Kidney tubule cell (primary cell): ENCODE measurements at regions not wholly inside any gene's neighbourhood (a gene's known extent, or its start where the extent isn't known, plus 50 kb on each side); places are given as distances from the start of the nearest gene placed in this dataset.

Source experiments
- DNase-seq: peaks from one replicate; pipeline ENCODE4 v3.0.0-alpha.2; 2018; ENCODE audit warnings: low spot score

GRCh38 chr6:54717849-54718455 lies 128.6 kb upstream of the FAM83B start:
- DNase-seq = peak; percentile 73

DNA sequence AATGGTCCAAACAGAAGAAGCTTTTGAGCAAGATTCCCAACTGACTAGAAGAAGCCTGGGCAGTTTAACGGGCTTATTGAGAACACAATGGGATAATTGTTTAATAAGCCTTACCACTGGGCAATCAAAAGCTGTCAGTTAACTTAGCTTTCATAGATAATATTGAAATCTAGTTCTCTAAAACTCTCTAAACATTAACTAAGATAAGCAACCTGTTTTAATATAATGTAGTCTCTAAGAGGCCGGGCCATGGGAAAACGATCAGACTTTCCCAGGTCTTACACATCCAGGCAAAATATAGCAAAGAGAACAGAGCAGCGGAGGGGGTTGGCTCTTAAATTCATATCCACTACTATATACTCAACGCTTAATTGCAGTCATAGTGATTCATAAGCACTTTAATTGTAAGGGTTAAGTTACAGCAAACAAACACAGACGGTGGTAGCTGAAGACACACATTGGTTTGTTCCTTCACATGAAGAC lies 128.0 kb upstream of the FAM83B start:
- DNase-seq = no peak

- no peak for DNase-seq
Measured at GRCh38 chr6:54719131-54719530, 127.4 kb upstream of the FAM83B start.

GRCh38 chr6:54719633-54720032 lies 126.9 kb upstream of the FAM83B start:
- no peak for DNase-seq

- DNase-seq = peak; percentile 24
Measured at GRCh38 chr6:54722328-54722727, 124.2 kb upstream of the FAM83B start.

DNA sequence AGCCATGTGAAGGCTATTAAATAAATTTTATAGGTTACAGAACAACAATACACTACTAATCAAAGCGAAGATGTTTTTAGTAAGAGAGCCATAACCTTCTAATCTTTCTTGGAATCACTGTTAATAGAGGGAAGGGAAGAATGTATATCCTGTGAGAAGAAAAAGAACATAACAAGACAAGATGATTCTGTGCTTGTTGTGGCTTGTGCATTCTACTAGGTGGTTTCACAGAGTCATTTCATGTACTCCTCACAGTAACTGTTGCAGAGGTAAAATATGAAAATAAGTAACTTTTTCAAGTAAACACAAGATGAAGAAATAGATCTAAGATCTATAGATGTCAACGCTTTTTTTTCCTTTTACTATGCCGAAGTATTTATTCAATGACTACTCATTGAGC lies 116.9 kb upstream of the FAM83B start:
- no peak for DNase-seq

DNA sequence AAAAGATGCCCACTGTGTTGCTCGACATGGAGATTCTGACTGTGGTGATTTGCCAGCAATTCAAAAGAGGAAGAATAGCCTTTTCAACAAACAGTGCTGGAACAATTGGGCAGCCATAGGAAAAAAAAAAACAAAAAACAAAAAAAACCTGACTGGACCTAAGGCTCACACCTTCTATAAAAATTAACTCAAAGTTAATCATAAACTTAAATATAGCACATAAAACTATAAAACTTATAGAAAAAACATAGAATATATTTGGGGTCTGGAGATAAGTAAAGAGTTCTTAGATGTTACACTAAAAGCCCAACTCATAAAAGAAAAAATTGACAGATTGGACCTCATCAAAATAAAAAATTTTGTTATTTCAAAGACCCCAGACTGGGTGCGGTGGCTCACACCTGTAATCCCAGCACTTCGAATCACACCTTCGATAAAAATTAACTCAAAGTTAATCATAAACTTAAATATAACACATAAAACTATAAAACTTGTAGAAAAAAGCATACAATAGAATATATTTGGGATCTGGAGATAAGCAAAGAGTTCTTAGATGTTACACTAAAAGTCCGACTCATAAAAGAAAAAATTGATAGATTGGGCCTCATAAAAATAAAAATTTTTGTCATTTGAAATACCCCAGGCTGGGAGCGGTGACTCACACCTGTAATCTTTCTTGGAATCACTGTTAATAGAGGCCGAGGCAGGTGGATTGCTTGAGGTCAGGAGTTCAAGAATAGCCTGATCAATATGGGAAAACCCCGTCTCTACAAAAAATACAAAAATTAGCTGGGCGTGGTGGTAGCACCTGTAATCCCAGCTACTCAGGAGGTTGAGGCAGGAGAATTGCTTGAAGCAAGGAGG lies 115.6 kb upstream of the FAM83B start:
- peak; percentile 37 for DNase-seq

DNA sequence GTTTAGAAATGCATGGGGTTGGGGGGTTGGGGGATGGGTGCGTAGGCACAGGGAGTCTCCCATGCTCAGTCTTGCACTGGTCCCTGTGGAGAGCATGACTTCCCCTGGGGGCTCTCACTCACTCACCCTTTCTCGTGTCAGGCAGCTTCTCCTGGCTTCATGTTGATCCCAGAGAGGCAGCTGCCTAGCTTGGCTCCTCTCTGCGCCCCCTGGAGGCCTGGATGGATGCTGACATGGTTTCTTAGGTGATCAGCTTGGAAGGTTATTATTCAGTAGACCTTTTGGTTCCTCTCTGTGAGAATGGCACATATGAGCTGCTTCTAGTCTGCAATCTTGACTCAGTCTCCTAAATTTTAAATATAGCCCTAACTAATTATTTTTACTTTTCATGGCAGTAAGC lies 109.3 kb upstream of the FAM83B start:
- no peak for DNase-seq

GRCh38 chr6:54747955-54748354 lies 98.6 kb upstream of the FAM83B start:
- DNase-seq = no peak

DNA sequence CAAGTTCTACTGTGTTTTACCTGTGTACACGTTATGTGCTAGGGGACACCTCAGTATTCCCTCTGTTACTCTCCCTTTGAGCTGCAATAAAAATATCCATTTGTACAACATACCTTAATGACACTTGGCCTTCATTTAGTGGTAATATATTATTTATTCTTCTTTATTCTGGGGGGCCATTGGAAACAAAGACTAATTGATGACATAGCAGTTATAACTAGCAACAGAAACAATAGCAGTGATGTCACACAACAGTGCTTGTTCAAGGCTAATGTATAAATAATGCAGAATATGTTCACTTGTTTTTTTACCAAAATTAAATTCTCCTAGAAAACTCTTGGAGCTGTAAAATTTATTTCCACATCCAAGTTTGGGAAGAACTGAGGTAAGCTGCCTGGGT lies 92.2 kb upstream of the FAM83B start:
- no peak for DNase-seq

GRCh38 chr6:54758340-54758739 lies 88.2 kb upstream of the FAM83B start:
- DNase-seq = no peak

DNA sequence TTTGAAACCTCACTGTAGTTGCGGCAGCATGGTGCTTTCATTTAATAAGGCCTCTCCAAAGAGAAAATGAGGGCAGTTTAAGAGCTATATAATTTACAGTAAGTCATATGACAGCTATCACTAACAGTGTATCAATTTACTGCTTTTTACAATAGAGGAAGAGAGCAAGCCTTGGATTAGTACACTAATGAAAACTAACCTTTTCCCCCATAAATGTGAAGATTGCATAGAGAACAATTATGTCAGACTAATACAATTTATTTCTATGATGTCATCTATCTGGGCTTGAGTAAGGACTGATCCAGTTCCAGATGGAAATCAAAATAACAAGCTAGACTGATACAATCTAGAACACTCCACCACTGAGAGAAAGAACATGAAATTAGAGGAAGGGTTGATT lies 78.1 kb upstream of the FAM83B start:
- no peak for DNase-seq

DNA sequence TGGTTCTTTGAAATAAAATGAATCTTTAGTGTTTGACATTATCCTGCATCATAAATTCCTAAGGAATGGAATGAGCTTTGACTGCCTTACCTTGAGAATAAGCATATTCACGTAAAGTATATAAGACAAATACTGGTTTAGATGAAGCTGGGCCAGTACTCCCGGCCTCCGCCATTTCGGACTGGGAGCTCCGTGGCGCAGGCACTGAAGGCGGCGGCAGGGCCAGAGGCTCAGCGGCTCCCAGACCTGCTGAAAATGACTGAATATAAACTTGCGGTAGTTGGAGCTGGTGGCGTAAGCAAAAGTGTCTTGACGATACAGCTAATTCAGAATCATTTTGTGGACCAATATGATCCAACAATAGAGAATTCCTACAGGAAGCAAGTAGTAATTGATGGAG lies 76.2 kb upstream of the FAM83B start:
- DNase-seq = no peak

- DNase-seq = no peak
Measured at GRCh38 chr6:54771968-54772367, 74.6 kb upstream of the FAM83B start.

DNA sequence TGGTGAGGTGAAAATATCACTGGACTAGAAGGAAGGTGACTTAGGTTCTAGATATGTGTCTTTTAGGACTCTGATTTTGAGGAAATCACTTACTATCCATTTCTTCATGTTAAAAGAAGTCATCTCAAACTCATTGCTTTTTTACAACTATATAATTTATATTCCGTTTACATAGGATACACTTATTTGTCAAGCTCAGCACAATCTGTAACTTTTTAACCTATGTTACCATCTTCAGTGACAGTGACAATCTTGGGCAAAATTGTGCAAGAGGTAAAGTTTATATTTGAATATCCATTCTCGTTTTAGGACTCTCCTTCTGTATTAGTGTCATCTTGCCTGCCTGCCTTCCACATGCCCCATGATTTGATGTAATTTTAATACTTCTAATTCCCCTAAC lies 74.0 kb upstream of the FAM83B start:
- no peak for DNase-seq

DNA sequence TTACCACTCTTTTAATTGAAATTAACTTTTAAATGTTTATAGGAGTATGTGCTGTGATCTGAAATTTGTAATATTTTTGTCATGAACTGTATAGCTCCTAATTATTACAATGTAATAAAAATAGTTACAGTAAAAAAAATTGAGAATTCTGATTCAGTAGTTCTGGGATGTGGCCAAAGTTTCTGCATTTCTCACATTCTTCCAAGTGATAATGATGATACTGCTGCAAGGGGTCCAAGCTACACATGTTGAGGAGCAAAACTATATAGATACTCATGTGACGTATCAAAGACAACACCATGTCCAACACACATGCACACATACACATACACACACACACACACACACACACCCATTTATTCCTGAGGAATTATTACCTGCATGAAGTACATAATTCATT lies 71.0 kb upstream of the FAM83B start:
- no peak for DNase-seq

- DNase-seq = no peak
Measured at GRCh38 chr6:54776891-54777290, 69.7 kb upstream of the FAM83B start.

DNA sequence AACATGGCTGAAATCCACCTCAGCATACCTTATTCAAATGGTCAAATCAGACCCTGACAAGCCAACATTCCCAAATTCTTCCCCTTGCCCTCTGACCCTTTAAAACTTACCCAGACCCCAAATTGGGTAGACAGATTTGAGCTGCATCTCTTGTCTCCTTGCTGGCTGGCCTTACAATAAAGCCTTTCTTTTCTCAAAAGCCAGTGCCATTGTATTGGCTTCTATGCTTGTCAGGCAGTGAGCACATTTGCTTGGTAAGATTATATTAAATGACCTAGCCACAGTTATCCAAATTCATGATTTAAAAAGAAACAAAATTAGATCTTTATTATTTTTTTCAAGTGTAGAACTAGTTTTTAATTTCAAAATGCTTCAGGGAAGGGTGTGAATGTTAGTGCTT lies 67.8 kb upstream of the FAM83B start:
- DNase-seq = no peak

DNA sequence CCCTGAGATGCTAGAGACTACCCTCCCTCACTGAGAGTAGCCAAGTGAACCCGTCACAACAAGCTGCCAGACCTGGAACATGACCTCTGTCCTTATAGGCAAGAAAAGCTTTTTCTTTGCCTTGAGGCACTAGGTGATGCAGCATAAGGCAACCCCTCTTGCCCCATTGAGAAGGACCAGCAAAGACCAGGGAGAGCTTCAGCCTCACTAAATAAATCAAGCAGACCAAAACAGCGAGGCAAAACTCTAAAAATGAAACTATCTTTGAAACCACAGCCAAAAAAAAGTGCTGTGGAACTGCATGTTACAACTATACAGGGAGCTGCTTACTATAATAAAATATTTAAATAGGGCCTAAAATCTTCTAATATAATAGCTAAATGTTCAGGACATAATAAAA lies 62.6 kb upstream of the FAM83B start:
- no peak for DNase-seq

DNA sequence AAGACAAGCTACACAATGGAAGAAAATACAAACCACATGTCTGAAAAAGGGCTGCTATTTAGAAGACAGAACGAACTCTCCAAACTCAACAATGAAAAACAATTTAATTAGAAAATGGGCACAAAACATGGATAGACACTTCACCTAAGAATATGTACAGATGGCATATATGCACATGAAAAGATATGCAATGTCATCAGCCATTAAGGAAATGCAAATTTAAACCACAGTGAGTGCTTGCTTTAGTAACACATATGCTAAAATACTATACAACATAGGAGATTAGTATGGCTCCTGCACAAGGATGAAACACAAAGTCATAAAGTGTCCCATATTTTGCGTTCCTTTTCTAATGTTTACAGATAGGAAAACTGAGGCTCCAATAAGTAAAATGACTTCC lies 60.4 kb upstream of the FAM83B start:
- no peak for DNase-seq

- DNase-seq = no peak
Measured at GRCh38 chr6:54787825-54788224, 58.7 kb upstream of the FAM83B start.
